Ureter (tissue), 1 donor: ENCODE measurements at regions not wholly inside any gene's neighbourhood (a gene's known extent, or its start where the extent isn't known, plus 50 kb on each side); places are given as distances from the start of the nearest gene placed in this dataset.

Source experiments
- DNase-seq: peaks from one replicate; pipeline ENCODE4 v3.0.0-alpha.2; 2020; ENCODE audit warnings: low spot score
- donor health status: DM: yes; HTN: yes; CAD: no.

GRCh38 chr17:77419095-77419494, 278.3 kb downstream of the SEC14L1 start:
- no peak for DNase-seq

DNA sequence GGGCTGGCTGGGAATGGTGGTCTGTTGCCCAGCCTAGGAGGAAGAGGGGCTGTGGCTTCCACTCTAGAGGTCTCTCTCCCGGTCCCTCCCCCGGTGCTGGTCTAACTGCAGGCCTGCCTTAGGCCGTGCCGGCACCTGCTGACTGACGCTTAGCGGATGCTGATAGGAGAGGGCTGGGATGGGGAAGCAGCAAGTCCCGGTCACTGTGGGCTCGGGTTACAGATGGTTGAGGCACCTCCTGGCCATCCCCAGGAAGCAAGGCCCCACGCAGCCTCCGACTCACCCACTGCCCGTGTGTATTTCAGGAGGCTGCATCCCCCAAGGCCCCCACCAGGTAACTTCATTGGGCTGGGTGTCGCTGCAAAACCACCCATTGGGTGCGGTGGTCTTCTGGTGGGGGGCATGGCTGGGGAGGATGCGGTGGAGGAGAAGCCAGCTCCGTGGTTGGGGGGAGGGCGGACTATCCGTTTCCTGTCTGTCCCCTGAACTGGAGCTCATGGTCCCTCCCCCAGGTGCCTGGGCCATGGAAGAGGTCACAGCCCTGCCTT, 278.9 kb downstream of the SEC14L1 start:
- DNase-seq: no peak

- DNase-seq: no peak
Measured at GRCh38 chr17:77420095-77420803, 279.5 kb downstream of the SEC14L1 start.

GRCh38 chr17:77420804-77421629, 280.2 kb downstream of the SEC14L1 start:
- DNase-seq: no peak

- no peak for DNase-seq
Measured at GRCh38 chr17:77421630-77421972, 280.8 kb downstream of the SEC14L1 start.

GRCh38 chr17:77422104-77422747, 281.5 kb downstream of the SEC14L1 start:
- DNase-seq: no peak

DNA sequence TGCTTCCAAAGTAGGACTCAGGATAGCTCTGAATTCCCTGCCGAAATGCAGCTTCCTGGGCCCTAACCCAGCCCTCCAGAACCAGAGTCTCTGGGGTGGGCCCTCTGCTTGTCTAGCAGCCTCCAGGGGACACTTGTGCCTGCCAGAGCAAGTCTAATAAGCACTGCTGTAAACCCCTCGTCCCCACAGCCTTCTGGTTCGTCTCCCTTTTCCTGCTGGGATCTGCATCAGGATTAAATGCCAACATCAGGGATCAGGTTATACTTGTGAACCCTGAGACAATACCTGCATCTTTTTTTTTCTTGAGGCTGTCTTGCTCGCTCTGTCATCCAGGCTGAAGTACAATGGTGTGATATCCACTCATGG, 282.0 kb downstream of the SEC14L1 start:
- no peak for DNase-seq

- peak; percentile 92 for DNase-seq
Measured at GRCh38 chr17:77423589-77424451, 283.1 kb downstream of the SEC14L1 start.

- peak; percentile 89 for DNase-seq
Measured at GRCh38 chr17:77424585-77425344, 284.0 kb downstream of the SEC14L1 start.

DNA sequence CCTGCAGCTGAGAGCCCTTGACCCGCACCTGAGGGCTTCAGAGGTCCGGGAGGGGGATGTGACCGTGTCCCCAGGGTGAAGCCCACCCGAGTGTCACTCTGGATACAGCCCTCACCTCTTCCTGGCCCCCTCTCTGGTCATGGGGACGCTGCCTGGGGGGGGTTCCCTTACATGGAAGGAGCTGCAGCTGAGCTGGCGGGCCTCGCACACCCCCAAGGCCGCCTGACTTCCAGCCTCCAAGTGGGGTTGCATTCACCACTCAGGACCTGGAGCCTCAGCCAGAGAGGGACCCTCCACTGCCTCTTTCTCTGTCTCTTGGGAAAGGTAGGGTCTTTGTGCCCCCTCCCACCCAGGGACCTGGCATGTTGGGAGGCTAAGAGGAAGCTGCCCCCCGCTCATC, 284.6 kb downstream of the SEC14L1 start:
- no peak for DNase-seq

DNA sequence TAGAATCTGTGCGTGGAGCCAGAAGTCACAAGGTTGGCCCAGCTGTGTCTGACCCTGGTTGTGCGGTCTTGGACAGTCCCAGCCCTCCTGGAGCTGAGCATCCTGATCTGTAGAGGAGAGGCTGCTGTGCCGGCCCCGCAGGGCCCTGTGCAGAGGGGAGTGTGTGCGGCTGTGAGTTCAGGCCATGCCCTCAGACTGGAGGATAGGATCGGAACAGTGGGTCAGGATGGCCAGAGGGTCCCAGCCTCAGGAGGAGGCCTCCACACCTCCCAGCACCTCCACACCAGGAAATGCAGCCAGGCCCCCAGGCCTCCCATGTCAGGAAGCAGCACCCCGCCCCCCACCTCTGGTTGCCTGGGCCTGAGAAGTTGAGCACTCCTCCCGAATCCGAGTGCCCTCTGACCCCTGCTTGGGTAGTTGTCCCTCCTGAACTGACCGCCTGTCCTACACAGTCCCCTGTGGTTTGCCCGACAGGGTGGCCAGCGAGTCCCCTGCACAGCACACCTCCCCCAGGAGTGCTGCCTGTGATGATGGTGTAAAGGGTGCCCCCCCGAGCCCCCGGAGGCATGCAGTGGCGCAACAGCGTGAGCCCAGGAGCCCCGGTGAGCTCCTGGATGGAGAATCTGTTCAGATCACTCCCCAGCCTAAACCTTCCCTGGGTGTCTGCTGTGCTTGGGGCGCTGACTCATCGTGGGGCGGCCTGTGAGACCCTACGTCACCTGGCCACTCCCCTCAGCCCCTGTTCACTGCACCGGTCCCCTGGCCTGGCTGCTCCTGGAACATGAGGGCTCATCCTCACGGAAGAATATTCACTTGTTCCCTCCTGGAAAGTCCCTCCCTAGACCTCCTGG, 285.2 kb downstream of the SEC14L1 start:
- no peak for DNase-seq

DNA sequence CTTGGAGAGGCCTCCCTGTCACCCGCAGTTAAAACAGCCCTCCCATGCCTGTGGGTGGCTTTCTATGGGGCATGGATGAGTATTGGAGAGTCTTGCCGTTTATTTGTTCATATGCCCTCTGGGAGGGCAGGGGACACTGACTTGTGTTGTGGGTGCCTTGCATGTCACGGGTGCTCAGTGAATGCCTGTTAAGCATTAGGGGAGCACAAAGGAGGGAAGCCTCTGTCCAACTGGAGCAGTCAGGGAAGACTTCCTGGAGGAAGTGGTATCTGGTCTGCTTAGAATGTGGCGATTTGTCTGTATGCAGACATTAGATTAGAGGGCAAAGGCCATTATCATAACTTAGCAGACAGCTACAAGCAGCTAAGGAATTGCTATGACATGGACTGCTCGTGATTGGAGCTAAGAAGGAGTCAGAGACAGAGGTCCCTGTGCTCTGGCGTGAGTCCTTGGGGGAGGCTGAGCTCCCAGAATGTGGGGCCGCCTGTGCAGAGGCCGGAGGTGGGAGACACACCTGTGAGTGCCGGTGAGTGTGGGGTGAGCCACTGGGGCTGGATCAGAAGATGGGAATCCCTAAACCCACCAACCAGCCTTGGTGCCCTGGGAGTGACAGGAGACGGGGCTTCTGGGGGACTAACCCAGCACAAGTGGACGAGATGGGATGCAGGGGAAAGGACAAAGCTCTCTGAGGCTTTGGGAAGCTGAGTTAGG, 286.1 kb downstream of the SEC14L1 start:
- no peak for DNase-seq

GRCh38 chr17:77427391-77427991, 286.7 kb downstream of the SEC14L1 start:
- DNase-seq: peak; percentile 81

DNA sequence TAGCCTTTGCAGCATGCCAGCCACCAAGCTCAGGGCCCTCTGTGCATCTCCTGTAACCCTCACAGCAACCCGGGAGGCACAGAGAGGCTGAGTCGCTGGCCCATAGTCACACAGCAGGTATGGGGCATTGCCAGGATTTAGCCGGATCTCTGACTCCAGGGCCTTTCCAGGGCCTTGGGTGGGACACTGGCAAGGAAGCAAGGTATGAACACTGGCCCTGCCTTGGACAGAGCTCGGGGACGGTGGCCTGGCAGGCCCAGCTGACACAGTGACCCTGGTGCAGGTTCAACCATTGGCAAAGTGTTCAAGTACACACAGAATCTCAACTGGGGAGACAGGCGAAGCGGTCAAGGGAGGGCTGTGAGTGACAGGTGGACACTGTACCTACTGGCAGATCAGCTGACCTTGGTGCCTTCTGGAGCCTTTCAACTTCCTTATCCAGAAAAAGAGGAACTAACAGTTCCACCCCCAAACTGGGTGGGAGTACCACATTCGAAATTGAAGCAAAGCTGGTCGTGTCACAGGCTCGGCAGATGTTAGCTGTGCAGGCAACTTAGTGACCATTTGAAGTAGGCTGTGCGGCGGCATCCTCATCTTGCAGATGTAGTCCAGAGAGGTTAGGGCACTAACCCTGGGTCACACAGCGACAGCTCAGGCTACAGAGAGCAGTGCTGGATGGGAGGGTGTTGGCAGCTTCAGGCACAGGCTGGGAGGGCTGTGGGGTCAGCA, 287.4 kb downstream of the SEC14L1 start:
- no peak for DNase-seq

- DNase-seq: no peak
Measured at GRCh38 chr17:77428749-77429368, 288.1 kb downstream of the SEC14L1 start.

GRCh38 chr17:77429369-77429968, 288.7 kb downstream of the SEC14L1 start:
- no peak for DNase-seq
